ENCODE measurements at regions not wholly inside any gene's neighbourhood (a gene's known extent, or its start where the extent isn't known, plus 50 kb on each side); places are given as distances from the start of the nearest gene placed in this dataset.
A peak's percentile ranks its signal among the peaks of the same experiment; 100 is the strongest.

GRCh38 chr9:90457386-90458190 is 185.0 kb downstream of the DIRAS2 start:
- TF ChIP-seq EP300 (conservative IDR thresholded peaks at IDR 0.05; ENCODE audit: poor library complexity, severe bottlenecking) = no peak
- TF ChIP-seq, protein P1, sequence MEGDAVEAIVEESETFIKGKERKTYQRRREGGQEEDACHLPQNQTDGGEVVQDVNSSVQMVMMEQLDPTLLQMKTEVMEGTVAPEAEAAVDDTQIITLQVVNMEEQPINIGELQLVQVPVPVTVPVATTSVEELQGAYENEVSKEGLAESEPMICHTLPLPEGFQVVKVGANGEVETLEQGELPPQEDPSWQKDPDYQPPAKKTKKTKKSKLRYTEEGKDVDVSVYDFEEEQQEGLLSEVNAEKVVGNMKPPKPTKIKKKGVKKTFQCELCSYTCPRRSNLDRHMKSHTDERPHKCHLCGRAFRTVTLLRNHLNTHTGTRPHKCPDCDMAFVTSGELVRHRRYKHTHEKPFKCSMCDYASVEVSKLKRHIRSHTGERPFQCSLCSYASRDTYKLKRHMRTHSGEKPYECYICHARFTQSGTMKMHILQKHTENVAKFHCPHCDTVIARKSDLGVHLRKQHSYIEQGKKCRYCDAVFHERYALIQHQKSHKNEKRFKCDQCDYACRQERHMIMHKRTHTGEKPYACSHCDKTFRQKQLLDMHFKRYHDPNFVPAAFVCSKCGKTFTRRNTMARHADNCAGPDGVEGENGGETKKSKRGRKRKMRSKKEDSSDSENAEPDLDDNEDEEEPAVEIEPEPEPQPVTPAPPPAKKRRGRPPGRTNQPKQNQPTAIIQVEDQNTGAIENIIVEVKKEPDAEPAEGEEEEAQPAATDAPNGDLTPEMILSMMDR (IDR thresholded peaks at IDR 0.05; ENCODE audit: poor library complexity, severe bottlenecking) = no peak
- TF ChIP-seq EZH2 (IDR thresholded peaks at IDR 0.05; ENCODE audit: borderline replicate concordance, insufficient read depth, low read length, poor library complexity, severe bottlenecking) = no peak
- TF ChIP-seq POLR2AphosphoS5 (IDR thresholded peaks at IDR 0.05) = peak; percentile 51
- no peak for TF ChIP-seq TAF1 (IDR thresholded peaks at IDR 0.05; ENCODE audit: low read depth)
- TF ChIP-seq SMC3 (conservative IDR thresholded peaks at IDR 0.05; ENCODE audit: poor library complexity) = no peak
- TF ChIP-seq, protein P2, sequence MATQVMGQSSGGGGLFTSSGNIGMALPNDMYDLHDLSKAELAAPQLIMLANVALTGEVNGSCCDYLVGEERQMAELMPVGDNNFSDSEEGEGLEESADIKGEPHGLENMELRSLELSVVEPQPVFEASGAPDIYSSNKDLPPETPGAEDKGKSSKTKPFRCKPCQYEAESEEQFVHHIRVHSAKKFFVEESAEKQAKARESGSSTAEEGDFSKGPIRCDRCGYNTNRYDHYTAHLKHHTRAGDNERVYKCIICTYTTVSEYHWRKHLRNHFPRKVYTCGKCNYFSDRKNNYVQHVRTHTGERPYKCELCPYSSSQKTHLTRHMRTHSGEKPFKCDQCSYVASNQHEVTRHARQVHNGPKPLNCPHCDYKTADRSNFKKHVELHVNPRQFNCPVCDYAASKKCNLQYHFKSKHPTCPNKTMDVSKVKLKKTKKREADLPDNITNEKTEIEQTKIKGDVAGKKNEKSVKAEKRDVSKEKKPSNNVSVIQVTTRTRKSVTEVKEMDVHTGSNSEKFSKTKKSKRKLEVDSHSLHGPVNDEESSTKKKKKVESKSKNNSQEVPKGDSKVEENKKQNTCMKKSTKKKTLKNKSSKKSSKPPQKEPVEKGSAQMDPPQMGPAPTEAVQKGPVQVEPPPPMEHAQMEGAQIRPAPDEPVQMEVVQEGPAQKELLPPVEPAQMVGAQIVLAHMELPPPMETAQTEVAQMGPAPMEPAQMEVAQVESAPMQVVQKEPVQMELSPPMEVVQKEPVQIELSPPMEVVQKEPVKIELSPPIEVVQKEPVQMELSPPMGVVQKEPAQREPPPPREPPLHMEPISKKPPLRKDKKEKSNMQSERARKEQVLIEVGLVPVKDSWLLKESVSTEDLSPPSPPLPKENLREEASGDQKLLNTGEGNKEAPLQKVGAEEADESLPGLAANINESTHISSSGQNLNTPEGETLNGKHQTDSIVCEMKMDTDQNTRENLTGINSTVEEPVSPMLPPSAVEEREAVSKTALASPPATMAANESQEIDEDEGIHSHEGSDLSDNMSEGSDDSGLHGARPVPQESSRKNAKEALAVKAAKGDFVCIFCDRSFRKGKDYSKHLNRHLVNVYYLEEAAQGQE (IDR thresholded peaks at IDR 0.05; ENCODE audit: borderline replicate concordance) = peak; percentile 93
- no peak for TF ChIP-seq RAD21 (conservative IDR thresholded peaks at IDR 0.05)
- no peak for TF ChIP-seq MXI1 (conservative IDR thresholded peaks at IDR 0.05; ENCODE audit: poor library complexity, severe bottlenecking)
